ENCODE measurements at regions not wholly inside any gene's neighbourhood (a gene's known extent, or its start where the extent isn't known, plus 50 kb on each side); places are given as distances from the start of the nearest gene placed in this dataset.

DNA sequence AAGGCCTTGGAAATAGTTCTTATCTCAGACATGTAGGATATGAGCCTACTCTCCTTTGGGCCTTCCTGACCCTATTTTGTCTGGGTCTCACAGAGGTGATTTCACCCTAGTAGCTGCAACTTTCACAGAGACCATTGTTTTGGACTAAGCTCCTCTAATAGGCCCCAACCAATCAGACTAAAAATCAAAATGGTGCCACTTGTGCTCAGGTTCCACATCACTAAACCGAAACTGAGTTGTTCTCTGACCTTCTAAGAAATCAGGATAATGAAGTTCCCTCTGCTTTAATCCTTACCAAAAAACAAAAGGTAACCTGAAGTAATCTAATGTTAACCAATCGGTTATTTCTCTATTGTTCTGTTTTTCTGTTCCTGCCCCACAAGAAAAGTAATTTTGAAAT is 143.6 kb downstream of the CD24 start:
- H3K4me1 ChIP-seq = 0 out of 2 replicates have a peak, but pooled peaks cover 4% of the 10 kb centered on the region
- POLR2A ChIA-PET = no interaction called here
- H3K36me3 ChIP-seq (ENCODE audit: control insufficient read depth, insufficient read depth, low read length) = no peaks in the 10 kb centered on the region
- no peak overlapping the region for H3K4me3 ChIP-seq (ENCODE audit: low read depth, low read length)
- Mint-ChIP-seq H3K4me3 (ENCODE audit: unreplicated experiment) (no peak overlapping the region), H3K27ac (ENCODE audit: unreplicated experiment) (no peak overlapping the region), H3K9me3 (ENCODE audit: unreplicated experiment) (peaks cover 16% of the 10 kb centered on the region), H3K4me1 (ENCODE audit: low read depth, unreplicated experiment) (no peaks in the 10 kb centered on the region), H3K36me3 (ENCODE audit: insufficient read depth, unreplicated experiment) (no peaks in the 10 kb centered on the region), H3K27me3 (ENCODE audit: insufficient read depth, unreplicated experiment) (no peaks in the 10 kb centered on the region)
- BruUV-seq (replicated peaks) = no TSS peak
- intact Hi-C loops (cut with micrococcal nuclease; ENCODE audit: unreplicated experiment) = no loop called here
- no peak for DNase-seq
- TF ChIP-seq, protein P1, sequence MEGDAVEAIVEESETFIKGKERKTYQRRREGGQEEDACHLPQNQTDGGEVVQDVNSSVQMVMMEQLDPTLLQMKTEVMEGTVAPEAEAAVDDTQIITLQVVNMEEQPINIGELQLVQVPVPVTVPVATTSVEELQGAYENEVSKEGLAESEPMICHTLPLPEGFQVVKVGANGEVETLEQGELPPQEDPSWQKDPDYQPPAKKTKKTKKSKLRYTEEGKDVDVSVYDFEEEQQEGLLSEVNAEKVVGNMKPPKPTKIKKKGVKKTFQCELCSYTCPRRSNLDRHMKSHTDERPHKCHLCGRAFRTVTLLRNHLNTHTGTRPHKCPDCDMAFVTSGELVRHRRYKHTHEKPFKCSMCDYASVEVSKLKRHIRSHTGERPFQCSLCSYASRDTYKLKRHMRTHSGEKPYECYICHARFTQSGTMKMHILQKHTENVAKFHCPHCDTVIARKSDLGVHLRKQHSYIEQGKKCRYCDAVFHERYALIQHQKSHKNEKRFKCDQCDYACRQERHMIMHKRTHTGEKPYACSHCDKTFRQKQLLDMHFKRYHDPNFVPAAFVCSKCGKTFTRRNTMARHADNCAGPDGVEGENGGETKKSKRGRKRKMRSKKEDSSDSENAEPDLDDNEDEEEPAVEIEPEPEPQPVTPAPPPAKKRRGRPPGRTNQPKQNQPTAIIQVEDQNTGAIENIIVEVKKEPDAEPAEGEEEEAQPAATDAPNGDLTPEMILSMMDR (IDR thresholded peaks at IDR 0.05; ENCODE audit: insufficient read depth in 1 of 2, low read depth in 1 of 2, low read length in 1 of 2, severe bottlenecking in 1 of 2, unreplicated experiment in 1 of 2) = no peak
- H3K27me3 ChIP-seq (replicated peaks; ENCODE audit: control insufficient read depth, insufficient read depth, low read length) = no peaks in the 10 kb centered on the region
- CTCF ChIA-PET = no interaction called here
- H3K9me3 ChIP-seq = no peaks in the 10 kb centered on the region

DNA sequence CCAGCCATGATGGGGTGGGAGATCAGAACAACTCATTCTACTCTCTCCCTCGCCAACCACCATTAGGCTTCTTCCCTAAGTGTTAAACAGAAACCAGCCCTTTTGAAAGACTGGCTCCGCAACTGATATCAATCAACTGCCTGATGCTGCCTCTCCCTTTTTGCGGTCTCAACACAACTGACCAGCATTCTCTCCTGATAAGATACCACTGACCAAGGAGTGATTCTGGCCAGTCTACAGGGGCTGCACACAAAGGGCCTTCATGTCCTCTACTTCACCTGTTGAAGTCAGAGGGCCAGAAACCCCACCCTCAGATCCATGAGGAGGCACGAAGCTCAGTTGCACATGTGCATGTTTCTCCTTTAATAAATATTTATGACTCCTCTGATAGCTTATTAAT is 145.1 kb downstream of the CD24 start:
- TF ChIP-seq, protein P1 (IDR thresholded peaks at IDR 0.05; ENCODE audit: insufficient read depth in 1 of 2, low read depth in 1 of 2, low read length in 1 of 2, severe bottlenecking in 1 of 2, unreplicated experiment in 1 of 2) = no peak
- Mint-ChIP-seq H3K27ac (ENCODE audit: unreplicated experiment) (no peak overlapping the region), H3K27me3 (ENCODE audit: insufficient read depth, unreplicated experiment) (no peaks in the 10 kb centered on the region), H3K9me3 (ENCODE audit: unreplicated experiment) (peaks cover 16% of the 10 kb centered on the region), H3K36me3 (ENCODE audit: insufficient read depth, unreplicated experiment) (no peaks in the 10 kb centered on the region), H3K4me1 (ENCODE audit: low read depth, unreplicated experiment) (no peaks in the 10 kb centered on the region), H3K4me3 (ENCODE audit: unreplicated experiment) (no peak overlapping the region)
- Histone ChIP-seq H3K4me1 (0 out of 2 replicates have a peak, but pooled peaks cover 4% of the 10 kb centered on the region), H3K27me3 (replicated peaks; ENCODE audit: control insufficient read depth, insufficient read depth, low read length) (no peaks in the 10 kb centered on the region), H3K9me3 (no peaks in the 10 kb centered on the region), H3K36me3 (ENCODE audit: control insufficient read depth, insufficient read depth, low read length) (no peaks in the 10 kb centered on the region), H3K4me3 (ENCODE audit: low read depth, low read length) (no peak overlapping the region)
- DNase-seq = no peak
- intact Hi-C loops (cut with micrococcal nuclease; ENCODE audit: unreplicated experiment) = no loop called here
- CTCF ChIA-PET = no interaction called here
- POLR2A ChIA-PET = no interaction called here
- BruUV-seq (replicated peaks) = no TSS peak

DNA sequence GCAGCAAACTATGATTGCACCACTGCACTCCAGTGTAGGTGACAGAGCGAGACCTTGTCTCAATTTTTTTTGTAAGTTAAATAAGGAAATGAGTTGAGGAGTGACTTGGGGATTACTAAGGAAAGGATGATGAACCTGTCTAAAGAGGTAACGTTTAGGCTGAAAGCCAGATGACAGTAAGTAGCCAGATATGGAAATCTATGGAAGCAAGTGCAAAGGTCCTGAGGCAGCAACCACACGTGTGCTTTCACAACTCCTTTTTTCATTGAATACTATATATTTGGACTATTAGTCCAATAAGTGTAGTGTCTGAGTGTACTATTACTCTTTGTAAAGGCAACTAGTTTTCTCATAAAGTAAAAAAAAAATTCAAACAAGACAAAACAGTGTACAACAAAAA is 147.4 kb downstream of the CD24 start:
- Histone ChIP-seq H3K4me3 (ENCODE audit: low read depth, low read length) (no peak overlapping the region), H3K9me3 (no peaks in the 10 kb centered on the region), H3K27me3 (replicated peaks; ENCODE audit: control insufficient read depth, insufficient read depth, low read length) (no peaks in the 10 kb centered on the region), H3K4me1 (peaks cover 8% of the 10 kb centered on the region), H3K36me3 (ENCODE audit: control insufficient read depth, insufficient read depth, low read length) (no peaks in the 10 kb centered on the region)
- no TSS peak for BruUV-seq (replicated peaks)
- no peaks in the 10 kb centered on the region for H3K27me3 Mint-ChIP-seq (ENCODE audit: insufficient read depth, unreplicated experiment)
- ChIA-PET CTCF (no interaction called here), POLR2A (no interaction called here)
- TF ChIP-seq, protein P1 (IDR thresholded peaks at IDR 0.05; ENCODE audit: insufficient read depth in 1 of 2, low read depth in 1 of 2, low read length in 1 of 2, severe bottlenecking in 1 of 2, unreplicated experiment in 1 of 2) = no peak
- H3K4me3 Mint-ChIP-seq (ENCODE audit: unreplicated experiment) = no peak overlapping the region
- no peaks in the 10 kb centered on the region for H3K4me1 Mint-ChIP-seq (ENCODE audit: low read depth, unreplicated experiment)
- DNase-seq = no peak
- H3K27ac Mint-ChIP-seq (ENCODE audit: unreplicated experiment) = no peak overlapping the region
- intact Hi-C loops (cut with micrococcal nuclease; ENCODE audit: unreplicated experiment) = no loop called here
- no peaks in the 10 kb centered on the region for H3K36me3 Mint-ChIP-seq (ENCODE audit: insufficient read depth, unreplicated experiment)
- peaks cover 16% of the 10 kb centered on the region for H3K9me3 Mint-ChIP-seq (ENCODE audit: unreplicated experiment)

All from Caco-2 (cell line).